Muscle of leg (tissue), 3 donors: ENCODE measurements at regions not wholly inside any gene's neighbourhood (a gene's known extent, or its start where the extent isn't known, plus 50 kb on each side); places are given as distances from the start of the nearest gene placed in this dataset.
"Not testable (repeated sequence)": the region's sequence is repeated elsewhere in the genome, so short reads cannot be mapped to it uniquely, and the experiment has no call there.

Source experiments
- DNase-seq: peaks from one replicate; pipeline ENCODE4 v3.0.0; 2013
- H3K27ac ChIP-seq: one replicate; pipeline ENCODE4 v1.5.1; 2013; ENCODE audit warnings: mild to moderate bottlenecking, low read length, control low read depth
- H3K27me3 ChIP-seq: one replicate; pipeline ENCODE4 v1.6.1; 2013; ENCODE audit warnings: low read length; ENCODE audit not compliant: control insufficient read depth, insufficient read depth
- H3K36me3 ChIP-seq: one replicate; pipeline ENCODE4 v1.6.1; 2013; ENCODE audit warnings: low read length; ENCODE audit not compliant: control insufficient read depth, insufficient read depth
- H3K4me1 ChIP-seq: one replicate; pipeline ENCODE4 v1.6.1; 2013; ENCODE audit warnings: low read length; ENCODE audit not compliant: control insufficient read depth, insufficient read depth
- H3K4me3 ChIP-seq: one replicate; pipeline ENCODE4 v1.5.1; 2013; ENCODE audit warnings: low read length, control low read depth
- H3K9me3 ChIP-seq: replicated peaks from 2 replicates; pipeline ENCODE4 v1.6.1; 2013; ENCODE audit warnings: low read depth, low read length; ENCODE audit not compliant: control insufficient read depth
- WGBS: methylation state at CpG from one replicate; pipeline ENCODE4 v1.1.5; 2013; ENCODE audit warnings: missing lambda C conversion rate; ENCODE audit not compliant: insufficient coverage; 5-methylcytosine and 5-hydroxymethylcytosine counted together

DNA sequence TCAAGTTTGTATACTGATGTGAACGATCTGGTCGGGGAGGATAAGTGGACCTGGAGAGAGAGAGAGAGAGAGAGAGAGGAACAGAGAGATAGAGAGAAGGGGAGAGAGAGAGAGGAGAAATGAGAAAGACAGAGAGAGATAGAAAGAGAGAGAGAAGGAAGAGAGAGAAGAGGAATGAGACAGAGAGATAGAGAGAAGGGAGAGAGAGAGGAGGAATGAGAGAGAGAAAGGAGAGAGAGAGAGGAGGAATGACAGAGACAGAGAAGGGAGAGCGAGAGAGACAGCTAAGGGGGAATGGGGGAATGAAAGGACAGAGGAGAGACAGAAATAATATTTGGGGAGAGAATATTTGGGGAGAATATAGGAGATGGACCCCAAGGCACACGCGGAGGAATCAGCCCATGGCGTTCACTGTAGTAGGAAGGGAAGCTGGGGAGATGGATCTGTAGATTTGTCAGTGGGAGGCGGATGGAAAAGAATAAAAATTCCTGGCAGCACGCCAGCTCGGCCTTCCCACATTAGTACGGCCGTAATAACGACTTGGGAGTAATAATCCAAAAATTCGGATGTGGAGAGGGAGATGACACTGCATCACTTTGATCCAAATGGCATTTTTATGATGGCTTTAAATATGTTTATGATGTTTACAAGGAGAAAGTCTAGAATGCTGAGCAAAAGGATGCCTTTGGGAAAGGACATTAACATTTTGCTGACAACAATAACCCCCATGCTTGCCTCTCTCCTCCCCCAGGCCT is 159.8 kb upstream of the KCNJ6 start:
- H3K36me3 ChIP-seq, result no peaks in the 10 kb centered on the region
- WGBS, result 50% methylated on average over 12 of the region's 13 CpGs
- H3K9me3 ChIP-seq, result no peaks in the 10 kb centered on the region
- H3K27ac ChIP-seq, result no peak overlapping the region
- peaks cover 7% of the 10 kb centered on the region for H3K4me1 ChIP-seq
- H3K4me3 ChIP-seq, result no peak overlapping the region
- no peaks in the 10 kb centered on the region for H3K27me3 ChIP-seq
- DNase-seq, result peak; percentile 84

DNA sequence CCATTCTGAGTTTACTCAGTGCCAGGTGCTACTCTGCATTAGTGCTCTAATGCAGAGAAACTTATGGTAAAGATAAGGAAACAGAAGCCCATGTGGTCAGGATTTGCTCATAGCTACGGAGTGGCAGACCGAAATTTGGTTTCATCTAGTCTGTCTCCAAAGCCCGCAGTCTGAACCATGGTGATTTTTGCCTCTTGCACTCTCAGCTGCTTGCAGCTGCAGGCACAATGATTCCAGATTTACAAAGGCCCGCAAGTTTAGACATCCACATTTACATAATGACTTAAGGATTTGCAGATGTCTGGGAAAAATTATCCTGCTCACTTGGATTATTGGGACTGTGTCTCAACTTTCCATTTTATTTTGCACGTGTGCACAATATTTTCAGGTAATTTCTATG is 161.3 kb upstream of the KCNJ6 start:
- Histone ChIP-seq H3K4me1 (peaks cover 7% of the 10 kb centered on the region), H3K4me3 (no peak overlapping the region), H3K27ac (no peak overlapping the region), H3K27me3 (no peaks in the 10 kb centered on the region), H3K36me3 (no peaks in the 10 kb centered on the region), H3K9me3 (no peaks in the 10 kb centered on the region)
- 29% methylated on average over 3 of the region's 5 CpGs for WGBS
- DNase-seq, result peak; percentile 89

DNA sequence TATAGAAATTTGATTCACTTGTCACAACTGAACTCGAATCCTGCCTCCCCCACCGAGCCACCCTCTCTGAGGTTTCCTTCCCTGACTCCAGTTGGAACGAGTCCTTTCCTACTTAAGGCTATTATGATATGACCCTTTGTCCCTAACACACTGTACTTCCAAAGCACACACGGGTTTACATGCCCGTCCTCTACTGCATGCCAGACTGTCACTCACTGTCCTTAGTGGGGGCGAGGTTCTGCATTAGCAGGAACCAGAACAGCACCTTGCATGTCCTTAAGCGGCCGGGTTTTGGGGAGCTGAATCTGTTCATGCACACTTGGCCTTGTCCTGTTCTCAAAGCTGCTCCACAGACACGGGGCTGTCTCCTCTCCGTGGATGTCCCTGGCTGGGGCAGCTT is 164.6 kb upstream of the KCNJ6 start:
- WGBS, result 81% methylated on average over 9 of the region's 10 CpGs
- H3K27ac ChIP-seq, result no peak overlapping the region

DNA sequence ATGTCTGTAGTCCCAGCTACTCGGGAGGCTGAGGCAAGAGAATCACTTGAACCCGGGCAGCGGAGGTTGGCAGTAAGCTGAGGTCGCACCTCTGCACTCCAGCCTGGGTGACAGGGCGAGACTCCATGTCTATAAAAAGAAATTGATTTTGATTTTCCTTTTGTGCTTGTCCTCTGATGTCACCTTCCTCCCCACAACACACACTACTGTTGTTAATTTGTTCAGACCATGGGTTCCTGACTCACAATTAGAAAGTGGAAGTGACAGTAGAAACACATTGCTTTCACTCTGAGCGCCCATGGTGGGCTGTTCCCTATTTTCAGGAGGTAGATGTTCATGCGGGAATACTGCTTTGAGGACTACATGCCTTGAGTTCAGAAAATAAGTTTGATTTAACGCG is 165.5 kb upstream of the KCNJ6 start:
- no peak for DNase-seq
- Histone ChIP-seq H3K27ac (no peak overlapping the region), H3K4me1 (peaks cover 3% of the 10 kb centered on the region), H3K27me3 (no peaks in the 10 kb centered on the region), H3K36me3 (no peaks in the 10 kb centered on the region), H3K4me3 (no peak overlapping the region), H3K9me3 (no peaks in the 10 kb centered on the region)
- 93% methylated on average over 7 of the region's 9 CpGs for WGBS

More for the DNA sequence above, 164.6 kb upstream of the KCNJ6 start:
- Histone ChIP-seq H3K4me3 (no peak overlapping the region), H3K4me1 (peaks cover 6% of the 10 kb centered on the region), H3K27me3 (no peaks in the 10 kb centered on the region), H3K36me3 (no peaks in the 10 kb centered on the region), H3K9me3 (no peaks in the 10 kb centered on the region)
- DNase-seq, result no peak

DNA sequence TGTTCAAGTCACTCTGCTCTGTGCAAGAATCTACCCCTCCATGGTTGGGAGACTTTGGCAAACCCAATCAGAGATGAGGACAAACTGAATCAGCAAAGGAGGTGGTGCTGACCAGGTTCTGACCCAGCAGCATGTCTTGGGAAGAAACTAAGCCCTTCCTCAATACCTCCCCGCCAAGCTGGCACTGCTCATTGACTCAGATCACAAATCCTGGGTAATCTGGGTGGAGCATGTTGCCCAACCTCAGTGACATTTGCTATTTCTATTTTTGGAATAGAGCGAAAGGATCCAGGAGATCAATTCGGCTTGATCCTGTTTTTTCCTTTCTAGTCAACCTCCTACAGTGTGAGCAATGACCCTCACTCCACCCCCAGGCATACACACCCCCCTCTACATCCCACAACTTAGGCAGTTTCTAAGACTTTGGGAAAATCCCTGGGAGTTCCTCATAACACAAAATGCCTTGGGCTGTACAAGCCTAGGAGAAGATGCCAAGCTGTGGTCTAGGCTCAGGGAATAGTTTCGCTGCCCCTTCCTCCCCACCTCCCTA is 166.8 kb upstream of the KCNJ6 start:
- Histone ChIP-seq H3K9me3 (no peaks in the 10 kb centered on the region), H3K4me3 (no peak overlapping the region), H3K27me3 (no peaks in the 10 kb centered on the region), H3K27ac (no peak overlapping the region), H3K4me1 (no peaks in the 10 kb centered on the region), H3K36me3 (no peaks in the 10 kb centered on the region)
- WGBS, result 94% methylated on average over 3 of the region's 4 CpGs
- no peak for DNase-seq

DNA sequence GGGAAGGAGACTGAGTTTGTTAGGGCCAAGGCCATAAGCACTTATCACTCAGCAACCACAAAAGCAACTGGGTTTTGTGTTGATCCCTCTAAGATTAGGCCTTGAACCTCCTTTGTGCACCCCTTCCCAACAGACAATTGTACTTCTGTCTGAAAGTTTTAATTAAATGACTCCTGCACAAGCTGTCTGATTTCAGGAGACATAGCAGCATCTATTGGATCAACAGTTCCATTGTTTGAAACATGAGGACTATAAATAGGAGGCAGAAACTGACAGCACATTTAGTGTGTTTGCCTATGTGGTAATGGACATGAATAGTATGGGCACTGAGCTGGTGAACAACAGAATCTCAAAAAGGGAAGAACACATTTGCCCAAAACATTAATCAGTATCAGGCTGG is 167.3 kb upstream of the KCNJ6 start:
- no peak for DNase-seq
- H3K27me3 ChIP-seq, result no peaks in the 10 kb centered on the region
- no peaks in the 10 kb centered on the region for H3K9me3 ChIP-seq
- no peak overlapping the region for H3K4me3 ChIP-seq
- H3K36me3 ChIP-seq, result no peaks in the 10 kb centered on the region
- no peaks in the 10 kb centered on the region for H3K4me1 ChIP-seq
- no peak overlapping the region for H3K27ac ChIP-seq

DNA sequence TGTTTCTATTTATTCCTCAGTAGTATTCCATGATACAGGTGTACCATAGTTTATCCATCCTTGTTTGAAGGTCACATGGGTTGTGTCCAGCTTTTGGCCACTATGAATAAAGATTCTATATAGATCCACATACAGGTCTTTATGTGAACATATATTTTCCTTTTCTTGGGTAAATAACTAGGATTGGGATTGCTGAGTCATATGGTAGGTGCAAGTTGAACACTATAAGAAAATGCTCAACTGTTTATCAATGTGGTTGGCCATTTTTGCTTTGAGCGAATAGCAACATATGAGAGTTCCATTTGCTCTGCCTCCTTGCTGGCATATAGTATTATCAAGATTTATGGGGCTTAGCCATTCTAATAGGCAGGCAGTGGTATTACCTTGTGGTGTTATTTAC is 170.2 kb upstream of the KCNJ15 start:
- no peak for DNase-seq
- no peaks in the 10 kb centered on the region for H3K9me3 ChIP-seq
- H3K27me3 ChIP-seq, result no peaks in the 10 kb centered on the region
- no peak overlapping the region for H3K4me3 ChIP-seq
- no peaks in the 10 kb centered on the region for H3K36me3 ChIP-seq
- no CpG with 5 or more reads among the region's 1 CpG for WGBS
- no peak overlapping the region for H3K27ac ChIP-seq
- no peaks in the 10 kb centered on the region for H3K4me1 ChIP-seq

DNA sequence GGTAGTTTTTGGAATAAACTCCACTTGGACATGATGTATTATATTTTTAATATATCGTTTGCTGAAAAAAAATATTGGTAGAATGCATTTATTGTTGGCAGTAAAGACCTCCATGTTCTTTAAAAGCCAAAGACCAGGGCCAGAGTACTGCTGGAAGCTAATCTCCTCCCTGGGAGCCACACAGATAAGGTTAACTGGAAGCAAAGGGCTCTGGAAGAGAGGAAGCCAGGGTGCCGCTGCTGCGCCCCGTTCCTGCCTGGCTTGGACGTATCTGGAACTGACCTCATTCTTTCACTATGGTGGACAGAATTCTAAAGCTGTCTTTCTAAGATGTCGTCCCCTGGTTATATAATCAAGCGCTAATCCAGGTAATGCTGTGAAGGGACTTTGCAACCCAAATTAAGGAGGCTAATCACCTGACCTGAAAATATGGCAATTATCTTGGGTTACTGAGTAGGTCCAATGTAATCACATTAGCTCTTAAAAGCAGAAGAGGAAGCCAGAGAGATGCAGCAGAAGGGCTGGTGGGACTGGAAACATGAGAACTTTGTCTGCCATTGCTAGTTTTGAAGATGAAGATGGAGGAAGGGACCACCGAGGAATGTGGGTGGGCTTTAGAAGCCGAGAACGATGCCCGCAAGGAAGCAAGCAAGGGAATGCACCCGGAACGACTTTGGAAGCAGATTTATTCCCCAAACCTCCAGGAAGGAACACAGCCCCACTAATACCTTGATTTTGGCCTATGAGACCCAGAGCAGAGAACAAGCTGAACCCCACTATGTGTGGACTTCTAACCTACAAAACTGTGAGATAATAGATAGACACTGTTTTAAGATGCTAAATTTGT is 167.7 kb upstream of the KCNJ15 start:
- Histone ChIP-seq H3K27ac (no peak overlapping the region), H3K4me1 (no peaks in the 10 kb centered on the region), H3K27me3 (no peaks in the 10 kb centered on the region), H3K4me3 (no peak overlapping the region), H3K36me3 (no peaks in the 10 kb centered on the region), H3K9me3 (no peaks in the 10 kb centered on the region)
- 85% methylated on average over 5 of the region's 13 CpGs for WGBS
- no peak for DNase-seq

DNA sequence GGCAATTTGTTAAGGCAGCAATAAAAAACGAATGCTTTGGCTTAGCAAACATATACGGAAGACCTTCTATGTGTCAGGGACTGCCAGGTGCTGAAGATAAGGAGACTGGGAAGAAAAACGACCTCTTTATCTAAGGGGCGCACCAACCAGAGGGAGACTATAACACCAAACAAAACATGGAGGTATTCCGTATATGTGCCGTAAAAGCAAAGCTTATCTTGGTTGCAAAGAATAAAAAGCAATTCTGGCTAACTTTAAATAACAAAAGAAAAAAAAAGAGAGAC is 167.1 kb upstream of the KCNJ15 start:
- no peak overlapping the region for H3K4me3 ChIP-seq
- no peaks in the 10 kb centered on the region for H3K27me3 ChIP-seq
- no peaks in the 10 kb centered on the region for H3K4me1 ChIP-seq
- no peaks in the 10 kb centered on the region for H3K9me3 ChIP-seq
- no peak overlapping the region for H3K27ac ChIP-seq
- no peak for DNase-seq
- H3K36me3 ChIP-seq, result no peaks in the 10 kb centered on the region
- WGBS, result no CpG with 5 or more reads among the region's 6 CpGs

DNA sequence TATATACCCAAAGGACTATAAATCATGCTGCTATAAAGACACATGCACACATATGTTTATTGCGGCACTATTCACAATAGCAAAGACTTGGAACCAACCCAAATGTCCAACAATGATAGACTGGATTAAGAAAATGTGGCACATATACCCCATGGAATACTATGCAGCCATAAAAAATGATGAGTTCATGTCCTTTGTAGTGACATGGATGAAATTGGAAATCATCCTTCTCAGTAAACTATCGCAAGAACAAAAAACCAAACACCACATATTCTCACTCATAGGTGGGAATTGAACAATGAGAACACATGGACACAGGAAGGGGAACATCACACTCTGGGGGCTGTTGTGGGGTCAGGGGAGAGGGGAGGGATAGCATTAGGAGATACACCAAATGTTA is 165.7 kb upstream of the KCNJ15 start:
- H3K27ac ChIP-seq, H3K4me1 ChIP-seq, H3K27me3 ChIP-seq, H3K9me3 ChIP-seq, DNase-seq, H3K4me3 ChIP-seq, H3K36me3 ChIP-seq: not testable (repeated sequence)
- WGBS, result no CpG with 5 or more reads among the region's 2 CpGs
